Prostate gland (tissue), 2 donors: ENCODE measurements at regions not wholly inside any gene's neighbourhood (a gene's known extent, or its start where the extent isn't known, plus 50 kb on each side); places are given as distances from the start of the nearest gene placed in this dataset.

Experiments
- CTCF ChIP-seq, 4 experiments: fragments of 200-600 bp in 2 of 4; fragments of 450-650 bp in 2 of 4; sonication (generic) in 2 of 4; IDR thresholded peaks; 1 replicate in 3 of 4; 2 replicates in 1 of 4; pipeline ENCODE4 v1.5.1; 2016 to 2019; ENCODE audit warnings: antibody characterized with exemption in 4 of 4, mild to moderate bottlenecking in 2 of 4, moderate library complexity in 2 of 4
- POLR2A ChIP-seq: fragments of 450-650 bp; IDR thresholded peaks from one replicate; pipeline ENCODE4 v1.6.1; 2016; ENCODE audit warnings: antibody characterized with exemption, mild to moderate bottlenecking
- POLR2AphosphoS5 ChIP-seq: sonication (generic); formaldehyde crosslinking; IDR thresholded peaks from one replicate; pipeline ENCODE4 v1.6.1; 2017; ENCODE audit warnings: antibody characterized with exemption

GRCh38 chr7:25704413-25704812 is 447.6 kb upstream of the NFE2L3 start:
- TF ChIP-seq CTCF (IDR thresholded peaks at IDR 0.05) (no peak), POLR2A (no peak), POLR2AphosphoS5 (no peak)
